ENCODE measurements at regions not wholly inside any gene's neighbourhood (a gene's known extent, or its start where the extent isn't known, plus 50 kb on each side); places are given as distances from the start of the nearest gene placed in this dataset.

DNA sequence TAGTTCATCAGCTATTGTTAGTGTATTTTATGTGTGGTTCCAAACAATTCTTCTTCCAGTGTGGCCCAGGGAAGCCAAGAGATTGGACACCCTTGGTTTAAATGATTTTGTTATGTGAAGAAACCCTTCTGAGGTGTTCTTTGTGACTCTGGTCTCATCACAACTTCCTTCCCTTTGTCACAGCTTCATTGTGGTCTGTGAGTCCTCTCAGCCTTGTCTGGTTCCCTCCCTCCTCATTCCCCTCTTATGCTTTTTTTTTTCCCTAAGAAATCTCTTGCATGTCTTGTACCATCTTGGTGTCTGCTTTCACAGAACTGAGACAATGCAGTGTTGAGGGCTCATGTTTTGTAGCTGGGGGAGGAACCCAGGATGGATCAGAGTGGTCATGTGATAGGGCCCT, 118.9 kb downstream of the TMEM182 start:
- H3K4me3 Mint-ChIP-seq: no peak overlapping the region
- Histone ChIP-seq H4K20me1 (ENCODE audit: control insufficient read depth, insufficient read depth, insufficient read length) (no peaks in the 10 kb centered on the region), H2AK5ac (ENCODE audit: insufficient read length, low read length) (no peak overlapping the region), H3K79me1 (ENCODE audit: insufficient read depth, low read depth, low read length, poor library complexity, severe bottlenecking) (no peaks in the 10 kb centered on the region), H3K9ac (ENCODE audit: extremely low read depth, insufficient read length, low read length) (no peak overlapping the region), H3K56ac (ENCODE audit: insufficient read length, low read depth, low read length) (no peak overlapping the region), H3T11ph (ENCODE audit: low read length) (no peak overlapping the region), H2BK20ac (ENCODE audit: low read depth, low read length, poor library complexity, severe bottlenecking) (no peak overlapping the region), H2BK120ac (ENCODE audit: low read depth, low read length, poor library complexity, severe bottlenecking) (no peak overlapping the region), H4K5ac (ENCODE audit: insufficient read length, low read depth, low read length) (no peak overlapping the region), H3K27me3 (ENCODE audit: insufficient read depth, low read length) (no peaks in the 10 kb centered on the region), H3K23ac (ENCODE audit: insufficient read length, low read depth, low read length) (no peak overlapping the region), H3K9me3 (ENCODE audit: control insufficient read depth, low read depth, low read length) (no peaks in the 10 kb centered on the region), H2BK12ac (ENCODE audit: insufficient read length, low read depth, low read length) (no peak overlapping the region), H2AFZ (ENCODE audit: low read length) (no peak overlapping the region), H2BK5ac (ENCODE audit: insufficient read length, low read length) (no peak overlapping the region), H4K8ac (replicated peaks; ENCODE audit: insufficient read length, low read depth, low read length) (no peak overlapping the region), H2BK15ac (ENCODE audit: low read depth, low read length) (no peak overlapping the region), H3K14ac (ENCODE audit: insufficient read depth, low read length) (no peak overlapping the region), H3K23me2 (ENCODE audit: insufficient read length, low read depth, low read length, poor library complexity, severe bottlenecking) (no peaks in the 10 kb centered on the region), H3K4ac (ENCODE audit: low read depth, low read length) (no peak overlapping the region), H3K4me2 (ENCODE audit: insufficient read depth, insufficient read length, low read length) (no peak overlapping the region), H3K27ac (ENCODE audit: insufficient read length, low read depth, low read length) (no peak overlapping the region), H3K18ac (ENCODE audit: insufficient read length, low read depth, low read length) (no peak overlapping the region), H3K79me2 (ENCODE audit: insufficient read depth, low read length) (no peaks in the 10 kb centered on the region), H3K4me1 (ENCODE audit: insufficient read depth, low read length) (no peaks in the 10 kb centered on the region), H4K91ac (ENCODE audit: insufficient read length, low read depth, low read length) (no peak overlapping the region)
- TF ChIP-seq, protein P1, sequence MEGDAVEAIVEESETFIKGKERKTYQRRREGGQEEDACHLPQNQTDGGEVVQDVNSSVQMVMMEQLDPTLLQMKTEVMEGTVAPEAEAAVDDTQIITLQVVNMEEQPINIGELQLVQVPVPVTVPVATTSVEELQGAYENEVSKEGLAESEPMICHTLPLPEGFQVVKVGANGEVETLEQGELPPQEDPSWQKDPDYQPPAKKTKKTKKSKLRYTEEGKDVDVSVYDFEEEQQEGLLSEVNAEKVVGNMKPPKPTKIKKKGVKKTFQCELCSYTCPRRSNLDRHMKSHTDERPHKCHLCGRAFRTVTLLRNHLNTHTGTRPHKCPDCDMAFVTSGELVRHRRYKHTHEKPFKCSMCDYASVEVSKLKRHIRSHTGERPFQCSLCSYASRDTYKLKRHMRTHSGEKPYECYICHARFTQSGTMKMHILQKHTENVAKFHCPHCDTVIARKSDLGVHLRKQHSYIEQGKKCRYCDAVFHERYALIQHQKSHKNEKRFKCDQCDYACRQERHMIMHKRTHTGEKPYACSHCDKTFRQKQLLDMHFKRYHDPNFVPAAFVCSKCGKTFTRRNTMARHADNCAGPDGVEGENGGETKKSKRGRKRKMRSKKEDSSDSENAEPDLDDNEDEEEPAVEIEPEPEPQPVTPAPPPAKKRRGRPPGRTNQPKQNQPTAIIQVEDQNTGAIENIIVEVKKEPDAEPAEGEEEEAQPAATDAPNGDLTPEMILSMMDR (conservative IDR thresholded peaks at IDR 0.05): no peak
- H3K9me3 Mint-ChIP-seq: peaks cover 31 to 36% of the 10 kb centered on the region in 2 experiments
- H3K36me3 Mint-ChIP-seq (ENCODE audit: insufficient read depth in 1 of 3, low read depth in 3 of 3): peaks cover 13 to 16% (median 15%) of the 10 kb centered on the region in 3 experiments
- no peak for DNase-seq
- no peaks in the 10 kb centered on the region for H3K27me3 Mint-ChIP-seq (ENCODE audit: low read depth)
- no peak overlapping the region for H3K27ac Mint-ChIP-seq
- no peaks in the 10 kb centered on the region for H3K4me1 Mint-ChIP-seq

All from H9 (cell line).